HUES6 (cell line): ENCODE measurements at regions not wholly inside any gene's neighbourhood (a gene's known extent, or its start where the extent isn't known, plus 50 kb on each side); places are given as distances from the start of the nearest gene placed in this dataset.

Experiments
- H3K27ac ChIP-seq: 2 replicates; pipeline ENCODE4 v1.7.0; 2013; ENCODE audit warnings: low read depth, mild to moderate bottlenecking, low read length, inconsistent platforms
- H3K27me3 ChIP-seq: 2 replicates; pipeline ENCODE4 v1.6.1; 2013; ENCODE audit warnings: low read length; ENCODE audit not compliant: control insufficient read depth, insufficient read depth
- H3K36me3 ChIP-seq: 2 replicates; pipeline ENCODE4 v1.6.1; 2013; ENCODE audit warnings: low read length; ENCODE audit not compliant: control insufficient read depth, insufficient read depth
- H3K4me1 ChIP-seq: 2 replicates; pipeline ENCODE4 v1.6.1; 2013; ENCODE audit warnings: low read length; ENCODE audit not compliant: control insufficient read depth, insufficient read depth
- H3K4me3 ChIP-seq: 2 replicates; pipeline ENCODE4 v1.5.1; 2013; ENCODE audit warnings: low read depth, low read length
- H3K9ac ChIP-seq: one replicate; pipeline ENCODE4 v1.6.1; 2013; ENCODE audit warnings: mild to moderate bottlenecking, low read length
- H3K9me3 ChIP-seq: 2 replicates; pipeline ENCODE4 v1.6.1; 2013; ENCODE audit warnings: low read depth, low read length; ENCODE audit not compliant: control insufficient read depth, insufficient read depth

DNA sequence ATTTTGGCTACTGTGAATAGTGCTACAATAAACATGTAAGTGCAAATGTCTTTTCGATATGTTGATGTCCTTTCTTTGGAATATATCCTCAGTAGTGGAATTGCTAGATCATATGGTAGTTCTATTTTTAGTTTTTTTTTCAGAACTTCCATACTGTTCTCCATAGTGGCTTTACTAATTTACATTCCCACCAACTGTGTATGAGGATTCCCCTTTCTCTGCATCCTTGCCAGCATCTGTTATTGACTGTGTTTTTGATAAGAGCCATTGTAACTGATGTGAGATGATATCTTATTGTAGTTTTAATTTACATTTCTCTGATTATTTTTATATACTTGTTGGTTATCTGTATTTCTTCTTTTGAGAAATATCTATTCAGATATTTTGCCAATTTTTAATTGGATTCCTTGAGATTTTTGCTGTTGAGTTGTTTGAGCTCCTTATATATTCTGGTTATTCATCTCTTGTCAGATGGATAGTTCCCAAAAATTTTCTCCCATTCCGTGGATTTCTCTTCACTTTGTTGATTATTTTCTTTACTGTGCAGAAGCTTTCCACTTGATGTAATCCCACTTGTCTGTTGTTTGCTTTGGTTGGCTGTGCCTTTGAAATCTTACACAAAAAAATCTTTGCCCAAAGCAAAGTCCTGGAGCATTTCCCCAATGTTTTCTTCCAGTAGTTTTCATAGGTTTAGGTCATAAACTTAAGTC lies 532.3 kb downstream of the PID1 start:
- Histone ChIP-seq H3K9ac (no peak overlapping the region), H3K4me3 (no peak overlapping the region), H3K36me3 (no peaks in the 10 kb centered on the region), H3K4me1 (no peaks in the 10 kb centered on the region), H3K9me3 (no peaks in the 10 kb centered on the region), H3K27me3 (no peaks in the 10 kb centered on the region), H3K27ac (no peak overlapping the region)

DNA sequence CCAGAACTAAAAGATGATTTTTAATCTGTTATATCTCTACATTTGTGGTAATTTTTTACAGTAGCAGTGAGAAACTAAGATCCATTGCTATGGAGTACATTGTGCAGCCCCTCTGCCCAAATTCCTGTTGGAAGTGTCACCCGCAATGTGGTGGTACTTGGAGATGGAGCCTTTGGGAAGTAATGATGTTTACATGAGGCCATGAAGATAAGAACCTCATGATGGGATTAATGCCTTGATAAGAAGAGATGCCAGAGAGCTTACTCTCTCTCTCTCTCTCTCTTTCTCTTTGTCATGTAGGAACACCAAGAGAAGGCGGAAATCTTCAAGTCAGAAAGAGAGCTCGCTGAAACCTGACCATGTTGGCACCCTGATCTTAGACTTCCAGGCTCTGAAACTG lies 535.4 kb downstream of the PID1 start:
- Histone ChIP-seq H3K4me1 (no peaks in the 10 kb centered on the region), H3K9ac (no peak overlapping the region), H3K4me3 (no peak overlapping the region), H3K9me3 (0 out of 2 replicates have a peak, but pooled peaks cover 3% of the 10 kb centered on the region), H3K36me3 (no peaks in the 10 kb centered on the region), H3K27ac (no peak overlapping the region), H3K27me3 (no peaks in the 10 kb centered on the region)

DNA sequence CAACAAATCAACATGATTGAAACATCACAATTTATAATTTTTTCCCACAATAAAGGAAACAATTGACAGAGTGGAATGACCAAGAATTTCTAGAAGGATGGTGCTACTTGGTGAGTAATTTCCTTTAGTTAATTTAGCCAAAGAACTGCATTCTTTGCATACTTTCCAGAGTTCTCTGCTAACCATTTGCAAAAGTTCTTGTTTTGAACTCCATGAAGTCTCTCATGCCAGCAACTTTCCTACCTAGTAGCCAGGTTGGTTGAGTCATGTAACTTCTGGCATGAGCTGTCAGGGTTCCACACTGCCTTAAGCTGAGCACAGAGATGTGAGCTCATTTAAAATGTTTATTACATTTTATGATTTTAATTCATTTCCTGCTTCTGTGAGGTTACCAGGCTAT lies 539.6 kb downstream of the PID1 start:
- no peak overlapping the region for H3K9ac ChIP-seq
- H3K27me3 ChIP-seq: no peaks in the 10 kb centered on the region
- no peaks in the 10 kb centered on the region for H3K36me3 ChIP-seq
- H3K4me1 ChIP-seq: no peaks in the 10 kb centered on the region
- H3K9me3 ChIP-seq: 0 out of 2 replicates have a peak, but pooled peaks cover 3% of the 10 kb centered on the region
- no peak overlapping the region for H3K4me3 ChIP-seq
- no peak overlapping the region for H3K27ac ChIP-seq

DNA sequence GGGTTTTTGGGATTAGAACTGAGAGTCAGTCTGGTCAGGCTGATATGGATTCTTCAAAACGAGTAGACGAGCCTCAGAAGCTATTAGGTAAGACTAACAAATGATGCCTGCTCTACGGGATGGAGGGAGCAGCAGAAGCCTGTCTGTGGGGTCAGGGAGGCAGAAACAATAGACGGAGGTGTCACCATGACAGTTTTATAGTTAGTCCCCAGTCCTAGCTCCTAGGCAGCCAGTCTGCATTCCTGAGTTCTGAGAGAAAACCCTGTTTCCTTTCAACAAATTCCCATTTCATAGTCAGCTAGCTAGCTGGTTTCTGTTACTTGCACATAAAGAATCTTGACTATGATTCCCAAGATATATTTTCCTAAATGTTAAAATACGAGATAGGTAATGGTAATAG lies 542.1 kb downstream of the PID1 start:
- Histone ChIP-seq H3K27me3 (no peaks in the 10 kb centered on the region), H3K36me3 (no peaks in the 10 kb centered on the region), H3K9ac (no peak overlapping the region), H3K4me3 (no peak overlapping the region), H3K27ac (no peak overlapping the region), H3K9me3 (0 out of 2 replicates have a peak, but pooled peaks cover 3% of the 10 kb centered on the region), H3K4me1 (no peaks in the 10 kb centered on the region)

DNA sequence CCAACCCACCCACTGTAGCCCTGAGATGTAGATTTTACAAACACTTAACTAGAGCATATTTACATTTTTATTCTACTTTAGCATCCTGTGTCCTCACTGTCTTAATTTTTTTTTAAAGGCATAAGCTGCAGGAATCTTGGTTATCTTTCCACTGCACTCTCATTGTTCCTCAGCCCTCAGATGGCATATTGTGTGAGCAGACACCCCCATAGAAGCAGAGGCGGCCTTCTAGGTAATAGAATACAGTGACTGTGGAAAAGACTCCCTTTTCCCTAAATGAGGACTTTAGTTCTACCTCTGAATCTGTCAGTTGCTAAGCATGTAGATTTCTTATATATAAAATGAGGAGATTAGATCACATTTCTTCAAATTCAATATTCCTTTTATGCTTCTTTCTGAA lies 543.5 kb upstream of the SPHKAP start:
- Histone ChIP-seq H3K9me3 (no peaks in the 10 kb centered on the region), H3K9ac (no peak overlapping the region), H3K4me3 (no peak overlapping the region), H3K27me3 (no peaks in the 10 kb centered on the region), H3K36me3 (no peaks in the 10 kb centered on the region), H3K27ac (no peak overlapping the region), H3K4me1 (no peaks in the 10 kb centered on the region)

DNA sequence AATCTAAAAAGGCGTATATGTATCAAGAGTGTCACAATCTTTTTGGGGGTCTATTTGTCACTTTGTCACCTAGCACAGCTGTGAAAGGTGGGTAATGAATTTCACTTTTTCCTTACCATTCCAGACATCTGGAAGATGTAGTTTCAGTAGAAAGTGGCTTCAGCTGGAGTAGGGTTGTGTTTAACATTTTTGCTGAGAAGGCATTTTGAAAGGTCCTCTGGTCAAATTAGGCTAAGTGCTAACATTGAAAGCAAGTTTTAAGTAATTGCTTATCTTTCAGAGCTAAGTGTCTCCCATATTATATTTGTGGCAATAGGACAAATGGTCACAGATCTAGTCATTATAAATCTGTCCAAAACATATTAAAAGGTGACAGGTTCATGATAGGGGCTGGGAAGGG lies 542.1 kb upstream of the SPHKAP start:
- Histone ChIP-seq H3K9me3 (no peaks in the 10 kb centered on the region), H3K4me3 (no peak overlapping the region), H3K27me3 (no peaks in the 10 kb centered on the region), H3K4me1 (no peaks in the 10 kb centered on the region), H3K36me3 (no peaks in the 10 kb centered on the region), H3K9ac (no peak overlapping the region), H3K27ac (no peak overlapping the region)

DNA sequence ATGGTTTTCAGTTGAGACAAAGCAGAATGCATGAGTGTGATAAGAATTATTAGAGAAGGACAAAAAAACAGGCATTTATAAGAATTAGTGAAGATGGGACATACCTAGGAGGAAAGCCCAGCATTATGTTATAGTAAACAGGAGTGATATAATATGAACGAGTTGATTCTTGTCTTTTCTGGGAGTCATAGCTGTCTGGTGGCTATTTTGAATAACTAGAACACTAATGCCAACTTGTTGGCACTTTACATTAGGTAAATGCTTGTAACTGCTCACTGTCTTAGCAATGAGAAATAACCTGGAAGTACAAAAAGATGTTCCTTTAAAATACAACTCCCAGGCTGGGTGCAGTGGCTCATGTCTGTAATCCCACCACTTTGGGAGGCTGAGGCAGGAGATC lies 540.8 kb upstream of the SPHKAP start:
- no peaks in the 10 kb centered on the region for H3K36me3 ChIP-seq
- H3K9ac ChIP-seq: no peak overlapping the region
- no peaks in the 10 kb centered on the region for H3K27me3 ChIP-seq
- no peak overlapping the region for H3K4me3 ChIP-seq
- H3K4me1 ChIP-seq: no peaks in the 10 kb centered on the region
- no peak overlapping the region for H3K27ac ChIP-seq
- no peaks in the 10 kb centered on the region for H3K9me3 ChIP-seq

DNA sequence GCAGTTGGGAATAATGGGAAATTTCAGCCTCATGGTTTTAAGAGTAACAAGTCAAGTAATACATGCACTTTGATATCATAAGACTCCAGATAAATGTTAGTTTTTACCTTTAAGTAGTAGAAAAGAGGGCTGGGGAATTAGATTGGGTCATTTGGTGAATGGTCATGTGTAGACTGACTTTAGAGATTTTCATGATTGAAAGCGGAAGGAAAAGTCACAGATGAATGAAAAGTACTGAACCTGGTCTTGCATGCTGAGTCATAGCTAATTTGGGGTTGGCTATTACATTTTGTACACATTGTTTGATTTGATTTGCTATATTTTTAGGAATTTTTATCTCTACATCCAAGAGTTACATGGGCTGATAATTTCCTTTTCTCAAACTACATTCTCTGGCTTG lies 539.4 kb upstream of the SPHKAP start:
- Histone ChIP-seq H3K9ac (no peak overlapping the region), H3K9me3 (0 out of 2 replicates have a peak, but pooled peaks cover 2% of the 10 kb centered on the region), H3K4me3 (no peak overlapping the region), H3K36me3 (no peaks in the 10 kb centered on the region), H3K27ac (no peak overlapping the region), H3K27me3 (no peaks in the 10 kb centered on the region), H3K4me1 (no peaks in the 10 kb centered on the region)

DNA sequence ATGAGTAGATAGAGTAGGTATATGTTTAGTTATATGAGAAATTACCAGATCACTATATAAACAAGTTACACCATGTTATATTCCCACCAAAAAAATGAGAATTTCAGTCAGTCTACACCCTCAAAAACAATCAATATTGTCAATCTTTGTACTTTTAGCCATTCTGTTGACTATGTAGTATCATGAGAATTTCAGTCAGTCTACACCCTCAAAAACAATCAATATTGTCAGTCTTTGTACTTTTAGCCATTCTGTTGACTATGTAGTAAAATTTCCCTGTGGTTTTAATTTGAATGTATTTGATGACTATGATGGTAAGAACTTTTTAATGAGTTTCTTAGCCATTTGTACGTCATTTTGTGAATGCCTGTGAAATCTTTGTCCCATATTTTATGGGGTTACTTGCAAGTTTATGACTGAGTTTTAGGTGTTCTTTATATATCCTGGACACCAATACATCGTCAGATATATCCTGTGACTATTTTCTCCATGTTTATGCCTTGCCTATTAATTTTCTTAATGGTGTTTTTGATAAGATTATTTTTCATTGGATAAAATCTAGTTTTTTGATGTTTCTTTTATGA lies 528.4 kb upstream of the SPHKAP start:
- Histone ChIP-seq H3K36me3 (no peaks in the 10 kb centered on the region), H3K4me3 (no peak overlapping the region), H3K9me3 (0 out of 2 replicates have a peak, but pooled peaks cover under 1% of the 10 kb centered on the region), H3K9ac (no peak overlapping the region), H3K4me1 (no peaks in the 10 kb centered on the region), H3K27me3 (no peaks in the 10 kb centered on the region), H3K27ac (no peak overlapping the region)

DNA sequence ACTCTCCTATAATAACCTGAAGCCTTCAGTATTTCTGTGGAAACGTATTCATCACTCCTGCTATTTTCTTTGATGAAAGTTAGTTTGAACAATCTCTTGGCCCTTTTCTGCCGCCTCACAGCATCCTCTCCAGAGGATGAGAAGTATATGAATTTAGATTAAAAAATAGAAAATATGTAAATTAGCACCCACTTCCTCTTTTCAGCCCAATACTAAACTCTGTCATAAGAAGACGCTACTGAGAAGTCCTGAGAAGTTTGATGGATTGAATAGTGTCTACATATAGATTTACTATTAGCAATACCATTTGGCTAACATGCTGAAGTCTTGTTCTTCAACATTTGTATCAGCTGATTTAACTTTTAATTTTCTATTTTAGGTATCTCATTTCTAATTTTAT lies 526.4 kb upstream of the SPHKAP start:
- no peak overlapping the region for H3K4me3 ChIP-seq
- no peak overlapping the region for H3K9ac ChIP-seq
- no peaks in the 10 kb centered on the region for H3K4me1 ChIP-seq
- no peak overlapping the region for H3K27ac ChIP-seq
- H3K27me3 ChIP-seq: no peaks in the 10 kb centered on the region
- H3K9me3 ChIP-seq: no peaks in the 10 kb centered on the region
- no peaks in the 10 kb centered on the region for H3K36me3 ChIP-seq

DNA sequence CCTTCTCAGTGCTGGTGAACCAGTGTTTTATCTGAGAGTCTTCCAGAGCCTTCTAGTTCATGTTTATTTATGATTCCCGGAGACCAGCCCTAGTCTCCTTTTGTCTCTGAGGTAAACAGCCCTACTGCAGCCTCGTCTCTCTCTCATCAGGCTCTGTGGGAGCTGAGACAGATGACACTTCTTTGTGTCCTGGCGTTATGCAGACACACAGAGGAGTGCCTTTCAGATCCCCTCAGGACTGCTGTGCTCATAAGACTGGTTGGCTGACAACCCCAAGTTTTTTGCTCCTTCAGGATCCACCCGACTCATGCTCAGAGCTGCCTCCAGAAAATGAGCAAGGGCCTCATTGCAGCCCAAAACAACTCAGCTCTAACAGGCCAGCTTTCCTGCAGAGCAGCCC lies 523.8 kb upstream of the SPHKAP start:
- Histone ChIP-seq H3K4me1 (no peaks in the 10 kb centered on the region), H3K9ac (no peak overlapping the region), H3K36me3 (no peaks in the 10 kb centered on the region), H3K9me3 (no peaks in the 10 kb centered on the region), H3K27me3 (no peaks in the 10 kb centered on the region), H3K4me3 (no peak overlapping the region), H3K27ac (no peak overlapping the region)
